ENCODE measurements at regions not wholly inside any gene's neighbourhood (a gene's known extent, or its start where the extent isn't known, plus 50 kb on each side); places are given as distances from the start of the nearest gene placed in this dataset.

DNA sequence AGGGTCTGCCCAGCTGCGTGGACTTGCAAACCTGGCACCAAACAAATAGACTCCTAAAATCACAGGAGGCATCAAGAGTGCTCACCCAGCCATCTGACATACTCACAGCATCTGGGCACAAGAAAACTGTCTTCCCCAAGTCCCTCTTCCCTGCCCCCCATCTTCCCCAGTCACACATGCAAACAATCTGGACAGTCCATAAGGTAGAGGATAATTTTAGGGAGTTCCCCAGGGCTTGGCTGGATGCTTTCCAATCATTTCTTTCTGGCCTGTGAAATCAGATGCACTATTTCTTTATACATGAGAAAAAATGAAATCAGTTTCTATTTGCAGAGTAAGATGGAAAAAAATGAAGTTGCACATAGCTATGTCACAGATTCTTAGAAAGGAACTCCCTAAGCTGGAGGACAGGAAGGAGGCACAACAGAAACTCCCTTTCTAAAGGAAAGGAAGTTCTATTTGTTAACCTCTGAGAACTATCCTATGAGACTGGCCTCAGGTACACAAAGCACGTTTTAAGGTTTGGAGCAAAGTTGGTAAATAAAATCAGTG lies 342.3 kb downstream of the HNRNPD start:
- no peak for DNase-seq (ENCODE audit: low spot score)

- no peak for DNase-seq (ENCODE audit: low spot score)
These were observed 356.1 kb downstream of the HNRNPD start for GRCh38 chr4:82017680-82018079.

- no peak for DNase-seq (ENCODE audit: low spot score)
These were observed 368.6 kb downstream of the HNRNPD start for GRCh38 chr4:82005158-82005557.

GRCh38 chr4:81997313-81997712 lies 376.5 kb downstream of the HNRNPD start:
- no peak for DNase-seq (ENCODE audit: low spot score)

DNA sequence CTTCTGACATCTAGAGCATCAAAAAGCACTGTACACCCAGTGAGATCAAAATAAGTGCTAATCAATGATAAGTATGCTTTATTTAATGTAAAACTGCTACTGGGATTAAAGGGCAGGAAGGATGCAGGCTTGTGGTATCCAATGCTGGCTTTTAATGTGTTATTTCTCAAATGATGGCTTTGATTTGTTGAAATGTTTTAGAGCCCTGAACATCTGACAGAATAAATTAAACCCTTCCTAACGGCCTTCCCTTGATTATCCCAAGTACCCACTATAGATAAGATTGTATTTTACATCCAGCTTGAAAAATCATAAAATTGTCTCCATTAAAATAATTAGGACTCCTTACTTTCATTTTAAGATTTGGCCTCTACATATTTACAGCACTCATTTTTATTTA lies 382.9 kb downstream of the HNRNPD start:
- DNase-seq (ENCODE audit: low spot score), result no peak

- no peak for DNase-seq (ENCODE audit: low spot score)
These were observed 383.6 kb downstream of the HNRNPD start for GRCh38 chr4:81990211-81990610.

GRCh38 chr4:81989202-81989601 lies 384.6 kb downstream of the HNRNPD start:
- DNase-seq (ENCODE audit: low spot score), result no peak

DNA sequence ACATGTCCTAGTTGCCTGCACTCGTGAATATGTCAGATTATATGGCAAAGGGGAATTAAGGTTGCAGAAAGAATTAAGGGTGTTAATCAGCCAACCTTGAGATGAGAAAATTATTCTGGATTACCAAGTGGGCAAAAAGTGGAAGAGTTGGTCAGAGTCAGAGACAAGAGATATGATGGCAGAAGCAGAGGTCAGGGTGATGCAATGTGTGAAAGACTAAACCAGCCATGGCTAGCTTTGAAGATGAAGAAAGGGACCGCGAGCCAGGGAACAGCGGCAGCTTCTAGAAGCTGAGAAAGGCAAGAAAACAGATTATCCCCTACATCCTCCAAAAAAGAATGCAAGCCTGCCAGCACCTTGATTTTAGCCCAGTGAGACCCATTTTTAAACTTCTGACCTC lies 385.6 kb downstream of the HNRNPD start:
- DNase-seq (ENCODE audit: low spot score), result no peak

DNA sequence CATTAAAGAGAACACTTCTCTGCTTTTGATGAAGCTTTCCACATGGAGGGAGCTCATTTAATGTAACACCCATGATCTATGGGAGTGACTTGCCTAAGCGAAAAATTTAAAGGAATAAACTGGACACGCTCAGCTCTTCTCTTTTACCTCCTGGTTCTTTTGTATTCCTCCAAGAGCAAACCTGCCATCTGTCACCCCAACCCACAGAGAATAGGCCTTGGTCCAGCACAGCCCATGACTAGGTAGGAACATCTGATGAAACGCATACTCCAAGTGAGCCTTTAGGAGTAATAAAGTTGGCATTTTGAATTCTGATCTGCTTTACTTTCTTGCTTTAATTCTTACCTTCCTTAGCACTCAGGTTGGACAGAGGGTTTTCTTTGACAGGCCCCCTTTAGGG lies 389.0 kb downstream of the HNRNPD start:
- DNase-seq (ENCODE audit: low spot score), result no peak

DNA sequence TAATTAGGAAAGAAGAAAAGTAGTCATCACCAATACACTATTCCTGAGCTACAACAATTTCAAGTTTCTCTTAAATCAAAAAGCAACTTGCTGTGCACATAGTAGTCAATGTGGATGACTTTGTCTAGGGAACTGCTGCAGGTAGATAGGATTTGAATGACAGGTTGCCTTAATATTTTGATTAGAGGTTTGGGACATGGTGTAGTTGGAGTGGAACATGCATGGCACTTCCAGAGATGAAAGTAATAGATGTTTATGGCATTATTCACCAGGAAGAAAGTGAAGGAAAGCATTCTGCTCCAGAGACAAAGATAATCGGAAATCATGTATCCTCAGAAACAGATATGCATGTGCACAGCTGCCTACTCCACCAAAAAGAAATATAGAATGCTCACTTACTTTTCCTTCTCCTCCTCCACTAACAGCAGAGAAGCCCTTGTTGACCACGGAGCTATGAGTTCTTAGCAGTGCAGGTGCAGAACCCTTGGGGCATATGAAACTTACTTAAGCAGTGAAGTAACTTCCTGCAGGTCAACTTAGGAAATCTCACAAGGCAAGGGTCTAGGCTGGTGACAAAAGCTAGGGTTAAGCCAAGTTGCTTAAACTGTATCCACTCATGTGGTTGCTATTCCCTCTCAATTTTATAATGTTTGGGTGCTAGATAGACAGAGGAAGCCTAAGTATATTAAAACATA lies 390.8 kb downstream of the HNRNPD start:
- DNase-seq (ENCODE audit: low spot score), result no peak

DNA sequence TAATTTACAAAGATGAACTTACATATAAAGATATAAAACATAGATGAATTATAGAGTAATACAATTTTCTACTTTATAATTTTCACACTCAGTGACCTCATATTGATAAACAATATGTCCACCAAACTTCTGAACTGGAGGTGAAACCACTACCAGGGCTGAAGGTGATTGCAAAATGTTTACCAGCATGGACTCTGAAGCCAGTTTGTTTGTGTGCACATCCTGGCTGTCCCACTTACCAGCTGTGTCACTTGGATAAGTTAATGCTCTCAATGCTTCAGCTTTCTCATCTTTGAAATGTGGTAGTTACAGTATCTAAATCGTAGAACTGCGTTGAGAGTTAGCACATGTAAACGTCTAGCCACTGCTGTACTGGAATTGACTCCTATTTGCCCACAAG lies 392.6 kb downstream of the HNRNPD start:
- DNase-seq (ENCODE audit: low spot score), result no peak

GRCh38 chr4:81974523-81974922 lies 399.3 kb downstream of the HNRNPD start:
- DNase-seq (ENCODE audit: low spot score), result no peak

- DNase-seq (ENCODE audit: low spot score), result no peak
These were observed 402.0 kb downstream of the HNRNPD start for GRCh38 chr4:81971637-81972381.

DNA sequence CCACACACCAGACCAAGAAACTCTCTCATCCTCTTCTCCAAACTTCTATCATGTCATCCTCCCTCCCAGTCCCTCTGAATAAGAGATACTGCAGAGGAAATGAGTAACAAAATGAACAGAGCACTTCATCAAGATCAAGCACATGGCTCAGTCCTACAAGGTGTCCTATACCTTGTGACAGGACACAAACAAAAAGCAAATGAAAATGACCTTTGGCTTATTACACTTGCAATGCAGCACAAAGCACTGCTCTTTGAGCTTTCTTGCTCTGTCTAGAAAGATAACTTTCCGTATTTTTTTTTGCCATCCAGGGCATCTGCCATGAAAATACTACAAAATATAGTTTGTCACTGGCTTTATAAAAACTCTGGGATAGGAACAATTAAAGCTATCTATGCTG lies 402.7 kb downstream of the HNRNPD start:
- DNase-seq (ENCODE audit: low spot score), result no peak

- no peak for DNase-seq (ENCODE audit: low spot score)
These were observed 403.3 kb downstream of the HNRNPD start for GRCh38 chr4:81970454-81970853.

- no peak for DNase-seq (ENCODE audit: low spot score)
These were observed 407.1 kb downstream of the HNRNPD start for GRCh38 chr4:81966676-81967075.

DNA sequence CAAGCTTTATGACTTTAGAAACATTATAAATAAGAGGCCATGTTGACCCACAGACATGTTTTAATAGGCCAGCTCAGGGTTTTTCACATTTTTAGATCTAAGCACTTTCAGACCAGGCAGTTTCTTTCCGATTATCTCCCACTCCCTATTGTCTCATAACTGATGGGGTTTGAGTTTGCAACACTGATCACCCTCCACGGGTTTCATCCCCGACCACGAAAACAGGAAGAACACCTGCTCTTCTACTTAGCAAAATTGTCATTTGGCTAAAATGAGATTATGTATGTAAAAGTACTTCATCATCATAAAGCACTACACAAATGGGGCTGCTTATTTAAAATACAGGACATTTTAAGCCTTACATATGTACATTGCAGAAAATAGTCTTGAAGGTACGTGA lies 407.9 kb downstream of the HNRNPD start:
- DNase-seq (ENCODE audit: low spot score), result no peak

DNA sequence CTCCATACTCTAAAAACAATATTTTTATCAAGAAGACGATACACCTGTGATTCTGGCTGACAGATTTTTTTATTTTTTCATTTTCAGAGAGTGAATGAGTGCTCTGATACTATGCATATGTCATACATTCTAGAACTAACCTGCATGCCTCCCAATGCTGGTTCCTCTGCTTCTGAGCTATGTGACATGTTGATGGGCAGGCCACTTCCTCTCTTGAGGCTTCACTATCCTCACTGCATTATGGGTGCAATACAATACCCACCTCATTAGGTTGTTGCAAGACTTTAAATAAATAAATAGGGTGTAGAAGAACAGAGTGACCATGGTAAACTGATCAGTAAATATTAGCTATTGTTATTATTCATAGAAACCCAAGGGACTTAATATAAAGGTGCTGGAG lies 408.3 kb downstream of the HNRNPD start:
- DNase-seq (ENCODE audit: low spot score), result no peak

- DNase-seq (ENCODE audit: low spot score), result no peak
These were observed 410.1 kb downstream of the HNRNPD start for GRCh38 chr4:81963763-81964020.

DNA sequence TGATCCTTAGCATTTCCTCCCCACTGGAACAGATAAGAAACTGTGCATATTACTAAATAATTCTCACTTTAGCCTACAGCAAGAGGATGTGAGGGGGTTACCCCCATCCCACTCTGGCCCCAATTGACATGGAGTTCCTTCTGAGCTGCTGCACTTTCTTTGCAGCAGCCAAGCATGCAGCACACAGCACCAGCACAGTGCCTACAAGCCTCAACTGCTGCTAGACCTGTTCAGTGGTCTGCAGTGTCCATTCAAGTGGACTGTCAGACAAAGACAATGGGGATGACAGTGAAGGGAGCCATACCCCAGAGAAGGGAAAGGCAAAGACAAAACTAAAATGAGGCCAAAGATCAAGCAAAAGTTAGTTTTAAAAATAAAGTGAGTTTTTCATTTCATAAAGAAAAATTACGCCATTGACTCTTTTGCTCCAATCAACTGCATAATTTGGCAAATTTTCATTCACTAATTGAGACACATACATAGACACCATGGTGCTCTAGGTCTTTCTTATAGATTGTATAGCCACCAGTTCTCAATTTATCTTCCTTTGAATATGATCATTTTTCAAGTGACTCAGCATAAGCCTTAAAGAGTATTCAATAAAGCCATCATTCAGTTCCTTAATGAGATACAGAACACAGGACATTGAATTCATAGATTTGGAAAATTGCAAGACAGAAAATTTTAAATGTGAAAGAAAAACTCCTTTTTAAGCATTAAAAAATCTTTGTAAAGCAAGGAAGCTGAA lies 410.6 kb downstream of the HNRNPD start:
- DNase-seq (ENCODE audit: low spot score), result no peak

DNA sequence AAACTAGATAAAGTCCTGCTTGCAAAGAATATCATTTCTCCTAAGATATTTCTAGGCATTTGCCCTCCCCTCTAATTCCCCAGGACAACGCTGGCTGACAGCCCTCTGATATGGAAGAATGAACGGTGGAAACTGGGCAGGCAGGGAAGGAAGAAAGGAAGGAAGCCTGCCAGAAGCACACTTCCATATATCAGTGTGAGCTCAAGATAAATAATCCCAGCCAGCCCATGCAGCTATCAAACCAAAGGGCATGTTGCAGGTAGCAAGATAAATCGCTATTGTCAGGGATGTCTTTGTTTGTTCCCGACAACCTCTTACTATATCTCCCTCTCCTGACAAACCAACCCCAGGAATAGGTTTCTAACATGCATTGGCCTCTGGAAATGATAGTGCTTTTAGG lies 412.8 kb downstream of the HNRNPD start:
- no peak for DNase-seq (ENCODE audit: low spot score)

- DNase-seq (ENCODE audit: low spot score), result no peak
These were observed 419.5 kb downstream of the HNRNPD start for GRCh38 chr4:81954271-81954670.

- no peak for DNase-seq (ENCODE audit: low spot score)
These were observed 421.8 kb downstream of the HNRNPD start for GRCh38 chr4:81951891-81952455.
